IMR-90 (cell line): ENCODE measurements at regions not wholly inside any gene's neighbourhood (a gene's known extent, or its start where the extent isn't known, plus 50 kb on each side); places are given as distances from the start of the nearest gene placed in this dataset.

Experiments used
- CEBPB ChIP-seq: IDR thresholded peaks from 2 replicates; pipeline ENCODE4 v1.6.1; 2012; ENCODE audit warnings: low read depth, low read length, improper control_type of control experiment
- MAZ ChIP-seq: IDR thresholded peaks from 2 replicates; pipeline ENCODE4 v1.6.1; 2012; ENCODE audit warnings: low read depth, mild to moderate bottlenecking, low read length, improper control_type of control experiment, moderate library complexity, borderline replicate concordance
- TF ChIP-seq, protein P1 (sequence below): conservative IDR thresholded peaks from 2 replicates; pipeline ENCODE4 v1.5.1; 2012; ENCODE audit warnings: mild to moderate bottlenecking, low read depth, low read length, improper control_type of control experiment
- TF ChIP-seq, protein P2 (sequence below): fragments of 150-350 bp; IDR thresholded peaks from 2 replicates; pipeline ENCODE4 v1.6.1; 2017; ENCODE audit warnings: mild to moderate bottlenecking, antibody characterized with exemption, low read length, low read depth

DNA sequence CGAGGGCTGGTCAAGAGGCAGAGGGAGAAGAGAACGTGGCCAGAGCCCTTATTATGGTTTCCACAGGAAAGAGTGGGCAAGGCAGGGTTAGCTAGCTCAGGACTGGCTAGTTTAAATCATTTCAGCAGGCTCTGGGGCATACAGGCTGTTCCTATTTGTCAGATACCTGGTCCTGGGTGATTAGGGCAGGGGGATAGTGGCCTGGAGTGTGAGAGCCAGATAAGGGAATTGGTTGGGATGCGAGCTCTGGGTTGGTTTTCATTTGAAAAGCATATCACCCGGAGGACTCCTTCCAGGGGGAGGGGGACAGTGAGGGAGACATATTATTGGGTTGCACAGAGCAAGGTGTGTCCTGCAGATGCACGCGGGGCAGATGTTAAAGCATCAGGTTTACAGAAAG, 75.3 kb upstream of the CLDN10 start:
- TF ChIP-seq, protein P1, sequence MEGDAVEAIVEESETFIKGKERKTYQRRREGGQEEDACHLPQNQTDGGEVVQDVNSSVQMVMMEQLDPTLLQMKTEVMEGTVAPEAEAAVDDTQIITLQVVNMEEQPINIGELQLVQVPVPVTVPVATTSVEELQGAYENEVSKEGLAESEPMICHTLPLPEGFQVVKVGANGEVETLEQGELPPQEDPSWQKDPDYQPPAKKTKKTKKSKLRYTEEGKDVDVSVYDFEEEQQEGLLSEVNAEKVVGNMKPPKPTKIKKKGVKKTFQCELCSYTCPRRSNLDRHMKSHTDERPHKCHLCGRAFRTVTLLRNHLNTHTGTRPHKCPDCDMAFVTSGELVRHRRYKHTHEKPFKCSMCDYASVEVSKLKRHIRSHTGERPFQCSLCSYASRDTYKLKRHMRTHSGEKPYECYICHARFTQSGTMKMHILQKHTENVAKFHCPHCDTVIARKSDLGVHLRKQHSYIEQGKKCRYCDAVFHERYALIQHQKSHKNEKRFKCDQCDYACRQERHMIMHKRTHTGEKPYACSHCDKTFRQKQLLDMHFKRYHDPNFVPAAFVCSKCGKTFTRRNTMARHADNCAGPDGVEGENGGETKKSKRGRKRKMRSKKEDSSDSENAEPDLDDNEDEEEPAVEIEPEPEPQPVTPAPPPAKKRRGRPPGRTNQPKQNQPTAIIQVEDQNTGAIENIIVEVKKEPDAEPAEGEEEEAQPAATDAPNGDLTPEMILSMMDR = no peak
- TF ChIP-seq, protein P2, sequence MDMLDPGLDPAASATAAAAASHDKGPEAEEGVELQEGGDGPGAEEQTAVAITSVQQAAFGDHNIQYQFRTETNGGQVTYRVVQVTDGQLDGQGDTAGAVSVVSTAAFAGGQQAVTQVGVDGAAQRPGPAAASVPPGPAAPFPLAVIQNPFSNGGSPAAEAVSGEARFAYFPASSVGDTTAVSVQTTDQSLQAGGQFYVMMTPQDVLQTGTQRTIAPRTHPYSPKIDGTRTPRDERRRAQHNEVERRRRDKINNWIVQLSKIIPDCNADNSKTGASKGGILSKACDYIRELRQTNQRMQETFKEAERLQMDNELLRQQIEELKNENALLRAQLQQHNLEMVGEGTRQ = no peak
- TF ChIP-seq CEBPB (no peak), MAZ (no peak)
